ENCODE measurements at regions not wholly inside any gene's neighbourhood (a gene's known extent, or its start where the extent isn't known, plus 50 kb on each side); places are given as distances from the start of the nearest gene placed in this dataset.

DNA sequence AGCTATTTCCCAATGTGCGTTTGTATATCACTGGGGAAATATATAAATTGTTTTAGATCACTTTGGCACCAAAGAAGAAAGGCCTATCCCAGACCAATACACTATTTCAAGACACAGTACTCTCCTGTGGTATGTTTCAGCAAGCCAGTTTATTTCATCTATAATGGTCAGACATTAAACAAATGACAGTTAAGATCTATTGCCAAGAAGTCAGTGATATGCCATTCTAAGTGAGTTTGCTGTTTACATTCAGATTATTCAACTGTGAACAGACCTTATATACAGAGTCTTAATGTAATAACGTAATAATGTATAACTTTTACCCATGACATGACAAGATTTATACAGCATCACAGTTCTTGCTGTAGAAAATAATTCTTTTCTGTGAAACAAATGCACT, 352.7 kb downstream of the CDH7 start:
- RAD21 ChIA-PET (ENCODE audit: low non-redundant PET in 1 of 2, low total read pairs in 2 of 2, uncharacterized antibody in 2 of 2, unreplicated experiment in 2 of 2): no interaction called here
- H2AFZ ChIP-seq (ENCODE audit: low read depth, low read length, poor library complexity, severe bottlenecking): no peak overlapping the region
- H3K27me3 ChIP-seq (ENCODE audit: insufficient read depth, low read length): no peaks in the 10 kb centered on the region

More for the DNA sequence above, 352.7 kb downstream of the CDH7 start:
- Histone ChIP-seq H3K9ac (ENCODE audit: low read length) (no peak overlapping the region), H3K9me3 (ENCODE audit: control insufficient read depth in 1 of 2, insufficient read depth in 1 of 2, low read depth in 1 of 2, low read length in 2 of 2) (peaks cover 3 to 4% of the 10 kb centered on the region in 2 experiments; a peak in 1 of 4 replicates), H3K4me1 (ENCODE audit: control insufficient read depth in 1 of 2, insufficient read depth in 2 of 2, low read length in 2 of 2) (no peaks in the 10 kb centered on the region), H3K4me2 (ENCODE audit: low read length) (no peak overlapping the region), H3K79me2 (ENCODE audit: insufficient read depth, low read length) (no peaks in the 10 kb centered on the region), H3K9me2 (ENCODE audit: insufficient read depth) (no peaks in the 10 kb centered on the region), H3K27ac (ENCODE audit: low read depth, low read length) (no peak overlapping the region), H3K36me3 (ENCODE audit: control insufficient read depth in 1 of 2, insufficient read depth in 2 of 2, low read length in 2 of 2) (no peaks in the 10 kb centered on the region), H4K20me1 (ENCODE audit: insufficient read depth) (no peaks in the 10 kb centered on the region), H3K4me3 (replicated peaks in 1 of 2; ENCODE audit: low read depth in 1 of 2, low read length in 2 of 2) (no peak overlapping the region)
- DNase-seq (ENCODE audit: low read depth, low spot score) (no peak), ATAC-seq (no peak)
- CTCF ChIA-PET: no interaction called here
- TF ChIP-seq FOSL1 (IDR thresholded peaks at IDR 0.05; ENCODE audit: low read depth) (no peak), ELF1 (IDR thresholded peaks at IDR 0.05; ENCODE audit: borderline replicate concordance, low read depth) (no peak), EZH2 (IDR thresholded peaks at IDR 0.05) (no peak), TCF7L2 (IDR thresholded peaks at IDR 0.05; ENCODE audit: borderline replicate concordance, extremely low read depth, insufficient read depth, insufficient read length) (no peak), CBX3 (IDR thresholded peaks at IDR 0.05; ENCODE audit: low read depth) (no peak), SRF (IDR thresholded peaks at IDR 0.05; ENCODE audit: low read depth) (no peak), EZH2phosphoT487 (IDR thresholded peaks at IDR 0.05; ENCODE audit: borderline replicate concordance) (no peak), POLR2A (IDR thresholded peaks at IDR 0.05; ENCODE audit: borderline replicate concordance, extremely low read depth, insufficient read depth, insufficient read length) (no peak), RAD21 (IDR thresholded peaks at IDR 0.05; ENCODE audit: low read depth) (no peak), CEBPB (IDR thresholded peaks at IDR 0.05; ENCODE audit: low read depth) (no peak), JUND (IDR thresholded peaks at IDR 0.05) (no peak), SIN3A (IDR thresholded peaks at IDR 0.05; ENCODE audit: low read depth) (no peak), ZNF274 (IDR thresholded peaks at IDR 0.05; ENCODE audit: low read depth, low read length) (no peak), SP1 (IDR thresholded peaks at IDR 0.05; ENCODE audit: low read depth) (no peak)
- TF ChIP-seq, protein P1, sequence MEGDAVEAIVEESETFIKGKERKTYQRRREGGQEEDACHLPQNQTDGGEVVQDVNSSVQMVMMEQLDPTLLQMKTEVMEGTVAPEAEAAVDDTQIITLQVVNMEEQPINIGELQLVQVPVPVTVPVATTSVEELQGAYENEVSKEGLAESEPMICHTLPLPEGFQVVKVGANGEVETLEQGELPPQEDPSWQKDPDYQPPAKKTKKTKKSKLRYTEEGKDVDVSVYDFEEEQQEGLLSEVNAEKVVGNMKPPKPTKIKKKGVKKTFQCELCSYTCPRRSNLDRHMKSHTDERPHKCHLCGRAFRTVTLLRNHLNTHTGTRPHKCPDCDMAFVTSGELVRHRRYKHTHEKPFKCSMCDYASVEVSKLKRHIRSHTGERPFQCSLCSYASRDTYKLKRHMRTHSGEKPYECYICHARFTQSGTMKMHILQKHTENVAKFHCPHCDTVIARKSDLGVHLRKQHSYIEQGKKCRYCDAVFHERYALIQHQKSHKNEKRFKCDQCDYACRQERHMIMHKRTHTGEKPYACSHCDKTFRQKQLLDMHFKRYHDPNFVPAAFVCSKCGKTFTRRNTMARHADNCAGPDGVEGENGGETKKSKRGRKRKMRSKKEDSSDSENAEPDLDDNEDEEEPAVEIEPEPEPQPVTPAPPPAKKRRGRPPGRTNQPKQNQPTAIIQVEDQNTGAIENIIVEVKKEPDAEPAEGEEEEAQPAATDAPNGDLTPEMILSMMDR (IDR thresholded peaks at IDR 0.05 in 2 of 3, conservative IDR thresholded peaks at IDR 0.05 in 1 of 3; ENCODE audit: borderline replicate concordance in 1 of 3, insufficient read depth in 1 of 3, low read depth in 2 of 3, low read length in 2 of 3): no peak
- TF ChIP-seq, protein P2, sequence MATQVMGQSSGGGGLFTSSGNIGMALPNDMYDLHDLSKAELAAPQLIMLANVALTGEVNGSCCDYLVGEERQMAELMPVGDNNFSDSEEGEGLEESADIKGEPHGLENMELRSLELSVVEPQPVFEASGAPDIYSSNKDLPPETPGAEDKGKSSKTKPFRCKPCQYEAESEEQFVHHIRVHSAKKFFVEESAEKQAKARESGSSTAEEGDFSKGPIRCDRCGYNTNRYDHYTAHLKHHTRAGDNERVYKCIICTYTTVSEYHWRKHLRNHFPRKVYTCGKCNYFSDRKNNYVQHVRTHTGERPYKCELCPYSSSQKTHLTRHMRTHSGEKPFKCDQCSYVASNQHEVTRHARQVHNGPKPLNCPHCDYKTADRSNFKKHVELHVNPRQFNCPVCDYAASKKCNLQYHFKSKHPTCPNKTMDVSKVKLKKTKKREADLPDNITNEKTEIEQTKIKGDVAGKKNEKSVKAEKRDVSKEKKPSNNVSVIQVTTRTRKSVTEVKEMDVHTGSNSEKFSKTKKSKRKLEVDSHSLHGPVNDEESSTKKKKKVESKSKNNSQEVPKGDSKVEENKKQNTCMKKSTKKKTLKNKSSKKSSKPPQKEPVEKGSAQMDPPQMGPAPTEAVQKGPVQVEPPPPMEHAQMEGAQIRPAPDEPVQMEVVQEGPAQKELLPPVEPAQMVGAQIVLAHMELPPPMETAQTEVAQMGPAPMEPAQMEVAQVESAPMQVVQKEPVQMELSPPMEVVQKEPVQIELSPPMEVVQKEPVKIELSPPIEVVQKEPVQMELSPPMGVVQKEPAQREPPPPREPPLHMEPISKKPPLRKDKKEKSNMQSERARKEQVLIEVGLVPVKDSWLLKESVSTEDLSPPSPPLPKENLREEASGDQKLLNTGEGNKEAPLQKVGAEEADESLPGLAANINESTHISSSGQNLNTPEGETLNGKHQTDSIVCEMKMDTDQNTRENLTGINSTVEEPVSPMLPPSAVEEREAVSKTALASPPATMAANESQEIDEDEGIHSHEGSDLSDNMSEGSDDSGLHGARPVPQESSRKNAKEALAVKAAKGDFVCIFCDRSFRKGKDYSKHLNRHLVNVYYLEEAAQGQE (IDR thresholded peaks at IDR 0.05; ENCODE audit: low read depth): no peak
- TF ChIP-seq, protein P3, sequence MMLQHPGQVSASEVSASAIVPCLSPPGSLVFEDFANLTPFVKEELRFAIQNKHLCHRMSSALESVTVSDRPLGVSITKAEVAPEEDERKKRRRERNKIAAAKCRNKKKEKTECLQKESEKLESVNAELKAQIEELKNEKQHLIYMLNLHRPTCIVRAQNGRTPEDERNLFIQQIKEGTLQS (IDR thresholded peaks at IDR 0.05): no peak
- TF ChIP-seq, protein P4, sequence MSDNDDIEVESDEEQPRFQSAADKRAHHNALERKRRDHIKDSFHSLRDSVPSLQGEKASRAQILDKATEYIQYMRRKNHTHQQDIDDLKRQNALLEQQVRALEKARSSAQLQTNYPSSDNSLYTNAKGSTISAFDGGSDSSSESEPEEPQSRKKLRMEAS (IDR thresholded peaks at IDR 0.05): no peak
- TF ChIP-seq, protein P5, sequence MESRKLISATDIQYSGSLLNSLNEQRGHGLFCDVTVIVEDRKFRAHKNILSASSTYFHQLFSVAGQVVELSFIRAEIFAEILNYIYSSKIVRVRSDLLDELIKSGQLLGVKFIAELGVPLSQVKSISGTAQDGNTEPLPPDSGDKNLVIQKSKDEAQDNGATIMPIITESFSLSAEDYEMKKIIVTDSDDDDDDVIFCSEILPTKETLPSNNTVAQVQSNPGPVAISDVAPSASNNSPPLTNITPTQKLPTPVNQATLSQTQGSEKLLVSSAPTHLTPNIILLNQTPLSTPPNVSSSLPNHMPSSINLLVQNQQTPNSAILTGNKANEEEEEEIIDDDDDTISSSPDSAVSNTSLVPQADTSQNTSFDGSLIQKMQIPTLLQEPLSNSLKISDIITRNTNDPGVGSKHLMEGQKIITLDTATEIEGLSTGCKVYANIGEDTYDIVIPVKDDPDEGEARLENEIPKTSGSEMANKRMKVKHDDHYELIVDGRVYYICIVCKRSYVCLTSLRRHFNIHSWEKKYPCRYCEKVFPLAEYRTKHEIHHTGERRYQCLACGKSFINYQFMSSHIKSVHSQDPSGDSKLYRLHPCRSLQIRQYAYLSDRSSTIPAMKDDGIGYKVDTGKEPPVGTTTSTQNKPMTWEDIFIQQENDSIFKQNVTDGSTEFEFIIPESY (IDR thresholded peaks at IDR 0.05; ENCODE audit: extremely low read depth, insufficient replicate concordance, low read length): no peak
- BruUV-seq (replicated peaks): no TSS peak
- POLR2A ChIA-PET: no interaction called here
- intact Hi-C loops (cut with micrococcal nuclease): no loop called here

All from HCT116 (cell line).